Endothelial cell of umbilical vein (primary cell): ENCODE measurements at regions not wholly inside any gene's neighbourhood (a gene's known extent, or its start where the extent isn't known, plus 50 kb on each side); places are given as distances from the start of the nearest gene placed in this dataset.

Source experiments
- BruUV-seq: library from RNA; stranded (reverse); fragments of 400-500 nt; replicated peaks from 2 replicates; lab custom pipeline; 2021; lab: Mats Ljungman, UMichigan
- CTCF ChIA-PET: fragments of 300-600, 350-600 bp; sonication (Branson Sonifier 250); formaldehyde crosslinking; loops from one replicate; lab custom pipeline; 2021; ENCODE audit warnings: antibody characterized with exemption, inconsistent platforms; lab: Charles Lee
- POLR2A ChIA-PET: fragments of 300-600, 350-600 bp; sonication (Branson Sonifier 250); formaldehyde crosslinking; loops from one replicate; lab custom pipeline; 2021; ENCODE audit warnings: antibody characterized with exemption, inconsistent platforms; lab: Charles Lee
- DNase-seq: peaks from one replicate; pipeline ENCODE4 v3.0.0-alpha.2; 2011; ENCODE audit warnings: low read depth, low spot score
- FAIRE-seq: peaks from 2 replicates; lab custom pipeline; 2011; peaks lifted over from hg19 to GRCh38; lab: Jason Lieb, UNC
- H2AFZ ChIP-seq: 2 replicates; pipeline ENCODE4 v1.6.0; 2012; ENCODE audit warnings: low read depth, low read length, control low read depth, inconsistent platforms
- H3K27ac ChIP-seq: 2 replicates; pipeline ENCODE4 v1.5.1; 2011; ENCODE audit warnings: low read depth, mild to moderate bottlenecking, control low read depth, low read length, moderate library complexity; ENCODE audit not compliant: insufficient read depth
- H3K27me3 ChIP-seq, 2 experiments: 2 replicates each; pipeline versions ENCODE4 v1.6.0 to v1.6.1; 2011; ENCODE audit warnings: low read length in 2 of 2, mixed read lengths in 1 of 2; ENCODE audit not compliant: control insufficient read depth in 2 of 2, insufficient read depth in 2 of 2
- H3K36me3 ChIP-seq, 2 experiments: 2 replicates in 1 of 2; 3 replicates in 1 of 2; pipeline ENCODE4 v1.5.1; 2011; ENCODE audit warnings: low read length in 2 of 2, mild to moderate bottlenecking in 1 of 2, moderate library complexity in 1 of 2; ENCODE audit not compliant: control insufficient read depth in 2 of 2, insufficient read depth in 2 of 2; ENCODE audit errors: extremely low read depth in 1 of 2
- H3K4me1 ChIP-seq: 3 replicates; pipeline ENCODE4 v1.5.1; 2011; ENCODE audit warnings: mild to moderate bottlenecking, low read length; ENCODE audit not compliant: control insufficient read depth, insufficient read depth; ENCODE audit errors: extremely low read depth
- H3K4me2 ChIP-seq: 2 replicates; pipeline ENCODE4 v1.6.1; 2011; ENCODE audit warnings: low read length, control low read depth, mixed read lengths; ENCODE audit not compliant: insufficient read depth
- H3K4me3 ChIP-seq, 3 experiments: fragments of 200-600 bp in 1 of 3; sonication (generic), shearing (Covaris generic) in 1 of 3; replicated peaks in 1 of 3; 2 replicates each; pipeline ENCODE4 v1.5.1; 2011 to 2016; ENCODE audit warnings: control low read depth in 3 of 3, low read length in 3 of 3, mild to moderate bottlenecking in 2 of 3, inconsistent platforms in 1 of 3, low read depth in 1 of 3, moderate library complexity in 1 of 3; ENCODE audit not compliant: insufficient read depth in 1 of 3
- H3K79me2 ChIP-seq: 2 replicates; pipeline ENCODE4 v1.6.0; 2012; ENCODE audit warnings: low read length, inconsistent platforms; ENCODE audit not compliant: control insufficient read depth, insufficient read depth
- H3K9ac ChIP-seq: replicated peaks from 2 replicates; pipeline ENCODE3; 2011; ENCODE audit warnings: low read length, control low read depth; ENCODE audit not compliant: insufficient read depth; ENCODE audit errors: extremely low read depth
- H3K9me1 ChIP-seq: replicated peaks from 3 replicates; pipeline ENCODE4 v1.6.0; 2011; ENCODE audit warnings: mild to moderate bottlenecking, low read length; ENCODE audit not compliant: control insufficient read depth, insufficient read depth; ENCODE audit errors: extremely low read depth
- H3K9me3 ChIP-seq: replicated peaks from 2 replicates; pipeline ENCODE4 v1.5.1; 2012; ENCODE audit warnings: low read length, inconsistent platforms; ENCODE audit not compliant: control insufficient read depth, insufficient read depth
- H4K20me1 ChIP-seq: replicated peaks from 2 replicates; pipeline ENCODE3; 2011; ENCODE audit warnings: mild to moderate bottlenecking, low read length; ENCODE audit not compliant: control insufficient read depth, insufficient read depth; ENCODE audit errors: extremely low read depth
- CTCF ChIP-seq, 2 donors: IDR thresholded peaks; 1 replicate in 1 of 2; 2 replicates in 1 of 2; pipeline ENCODE4 v1.5.1; 2011; ENCODE audit warnings: low read length in 2 of 2, mild to moderate bottlenecking in 2 of 2, moderate library complexity in 2 of 2, control low read depth in 1 of 2, inconsistent platforms in 1 of 2, low read depth in 1 of 2; ENCODE audit not compliant: insufficient read depth in 1 of 2; ENCODE audit errors: extremely low read depth in 1 of 2
- EZH2 ChIP-seq: IDR thresholded peaks from 2 replicates; pipeline ENCODE4 v1.6.1; 2012; ENCODE audit warnings: borderline replicate concordance, low read depth, mild to moderate bottlenecking, moderate library complexity, low read length, inconsistent platforms; ENCODE audit not compliant: severe bottlenecking
- GATA2 ChIP-seq: IDR thresholded peaks from 2 replicates; pipeline ENCODE4 v1.7.0; 2011; ENCODE audit warnings: low read depth, mild to moderate bottlenecking, moderate library complexity, mixed read lengths, low read length; ENCODE audit not compliant: insufficient read length, insufficient read depth
- JUN ChIP-seq: IDR thresholded peaks from 2 replicates; pipeline ENCODE4 v1.6.1; 2011; ENCODE audit warnings: borderline replicate concordance, low read depth; ENCODE audit not compliant: insufficient read length, insufficient read depth
- MYC ChIP-seq: IDR thresholded peaks from one replicate; pipeline ENCODE4 v1.6.1; 2011; ENCODE audit warnings: mild to moderate bottlenecking, low read depth, low read length
- POLR2A ChIP-seq: IDR thresholded peaks from 2 replicates; pipeline ENCODE4 v1.6.1; 2012; ENCODE audit warnings: low read depth, mild to moderate bottlenecking, control low read depth, low read length
- POLR2AphosphoS5 ChIP-seq: IDR thresholded peaks from 2 replicates; pipeline ENCODE4 v1.6.1; 2012; ENCODE audit warnings: low read depth, mild to moderate bottlenecking, control low read depth, low read length, moderate library complexity; ENCODE audit not compliant: insufficient read depth
- dilution Hi-C: fragments of 300-500 bp; cut with MboI; formaldehyde crosslinking; loops from one replicate; pipeline ENCODE4 v1.15.0; 2019; ENCODE audit warnings: low sequenced_read_pairs; ENCODE audit not compliant: extremely low pct_ligation_motif_present
- intact Hi-C: fragments of 100-400 bp; cut with micrococcal nuclease; formaldehyde crosslinking; loops from one replicate; pipeline ENCODE4 v1.10.0; 2022
- TF ChIP-seq, protein P1 (sequence below): IDR thresholded peaks from 2 replicates; pipeline ENCODE4 v1.6.1; 2011; ENCODE audit not compliant: insufficient read depth, insufficient read length

DNA sequence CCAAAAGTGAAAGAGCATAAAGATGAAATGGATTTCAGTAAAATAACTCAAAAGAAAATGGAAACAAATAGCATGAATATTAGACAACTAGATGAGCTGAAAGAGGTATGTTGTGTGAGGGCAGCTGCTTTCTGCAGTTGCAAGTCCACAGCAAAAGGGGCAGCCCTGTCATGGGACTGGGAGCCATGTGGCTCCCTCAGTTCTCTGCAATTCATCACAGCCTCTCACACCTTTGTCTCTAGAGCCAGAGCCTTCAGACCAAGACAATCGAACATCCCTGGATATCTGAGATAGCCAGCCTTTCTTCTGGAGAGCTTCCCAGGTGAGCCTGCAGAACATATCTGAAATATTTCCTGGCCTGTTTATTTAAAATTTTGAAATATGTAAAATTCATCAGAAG, 538.7 kb downstream of the REEP3 start:
- ChIA-PET CTCF (no interaction called here), POLR2A (no interaction called here)
- Histone ChIP-seq H3K9me1 (no peaks in the 10 kb centered on the region), H2AFZ (no peak overlapping the region), H3K27me3 (no peaks in the 10 kb centered on the region), H3K79me2 (no peaks in the 10 kb centered on the region), H3K4me1 (no peaks in the 10 kb centered on the region), H3K36me3 (no peaks in the 10 kb centered on the region), H3K9ac (no peak overlapping the region), H3K4me3 (no peak overlapping the region), H3K9me3 (no peaks in the 10 kb centered on the region), H4K20me1 (no peaks in the 10 kb centered on the region), H3K27ac (no peak overlapping the region), H3K4me2 (no peak overlapping the region)
- BruUV-seq, result no TSS peak
- dilution Hi-C loops (no loop called here), intact Hi-C loops (no loop called here)
- FAIRE-seq (no peak), DNase-seq (no peak)
- TF ChIP-seq POLR2AphosphoS5, result no peak
- no peak for TF ChIP-seq GATA2
- TF ChIP-seq MYC, result no peak
- TF ChIP-seq, protein P1, sequence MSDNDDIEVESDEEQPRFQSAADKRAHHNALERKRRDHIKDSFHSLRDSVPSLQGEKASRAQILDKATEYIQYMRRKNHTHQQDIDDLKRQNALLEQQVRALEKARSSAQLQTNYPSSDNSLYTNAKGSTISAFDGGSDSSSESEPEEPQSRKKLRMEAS, result no peak
- no peak for TF ChIP-seq EZH2
- TF ChIP-seq POLR2A, result no peak
- TF ChIP-seq CTCF (IDR thresholded peaks at IDR 0.05; ENCODE audit: extremely low read depth in 1 of 2, insufficient read depth in 1 of 2, low read depth in 1 of 2, low read length in 2 of 2), result no peak
- TF ChIP-seq JUN, result no peak
